ENCODE measurements at regions not wholly inside any gene's neighbourhood (a gene's known extent, or its start where the extent isn't known, plus 50 kb on each side); places are given as distances from the start of the nearest gene placed in this dataset.

- no peak for DNase-seq
- intact Hi-C loops (cut with DNase I), result no loop called here
- no peak for ATAC-seq
Observed at GRCh38 chr6:82823361-82823760, 242.3 kb downstream of the UBE3D start.

GRCh38 chr6:82832811-82833210 is 232.8 kb downstream of the UBE3D start:
- DNase-seq, result no peak
- no peak overlapping the region for H3K27ac ChIP-seq (ENCODE audit: low read length)
- 92% methylated on average over 3 of the region's 3 CpGs for WGBS
- no peaks in the 10 kb centered on the region for H3K27me3 ChIP-seq (ENCODE audit: control insufficient read depth, insufficient read depth)
- no peak overlapping the region for H3K4me3 ChIP-seq (ENCODE audit: low read length)
- intact Hi-C loops (cut with DNase I), result no loop called here
- no peak for ATAC-seq
- no peaks in the 10 kb centered on the region for H3K4me1 ChIP-seq (ENCODE audit: control insufficient read depth, insufficient read depth, low read length)
- no peaks in the 10 kb centered on the region for H3K9me3 ChIP-seq (ENCODE audit: control insufficient read depth, low read length)

More at GRCh38 chr6:82823361-82823760, 242.3 kb downstream of the UBE3D start:
- no peaks in the 10 kb centered on the region for H3K27me3 ChIP-seq (ENCODE audit: control insufficient read depth, insufficient read depth)
- H3K9me3 ChIP-seq (ENCODE audit: control insufficient read depth, low read length), result no peaks in the 10 kb centered on the region
- H3K27ac ChIP-seq (ENCODE audit: low read length), result no peak overlapping the region
- no peak overlapping the region for H3K4me3 ChIP-seq (ENCODE audit: low read length)
- H3K4me1 ChIP-seq (ENCODE audit: control insufficient read depth, insufficient read depth, low read length), result no peaks in the 10 kb centered on the region

- no peak overlapping the region for H3K4me3 ChIP-seq (ENCODE audit: low read length)
- ATAC-seq (no peak), DNase-seq (no peak)
- intact Hi-C loops (cut with DNase I), result no loop called here
- H3K27me3 ChIP-seq (ENCODE audit: control insufficient read depth, insufficient read depth), result no peaks in the 10 kb centered on the region
- no peaks in the 10 kb centered on the region for H3K9me3 ChIP-seq (ENCODE audit: control insufficient read depth, low read length)
- WGBS, result 68% methylated on average over 2 of the region's 2 CpGs
- no peaks in the 10 kb centered on the region for H3K4me1 ChIP-seq (ENCODE audit: control insufficient read depth, insufficient read depth, low read length)
- no peak overlapping the region for H3K27ac ChIP-seq (ENCODE audit: low read length)
Observed at GRCh38 chr6:82833481-82833880, 232.2 kb downstream of the UBE3D start.

GRCh38 chr6:82836022-82836575 is 229.5 kb downstream of the UBE3D start:
- WGBS, result 50% methylated on average over 12 of the region's 12 CpGs
- Histone ChIP-seq H3K27ac (ENCODE audit: low read length) (no peak overlapping the region), H3K4me1 (ENCODE audit: control insufficient read depth, insufficient read depth, low read length) (no peaks in the 10 kb centered on the region), H3K27me3 (ENCODE audit: control insufficient read depth, insufficient read depth) (no peaks in the 10 kb centered on the region), H3K4me3 (ENCODE audit: low read length) (no peak overlapping the region), H3K9me3 (ENCODE audit: control insufficient read depth, low read length) (no peaks in the 10 kb centered on the region)
- DNase-seq (peak in 1 of 3 donors; percentile 41), ATAC-seq (peak in 1 of 2 donors; percentile 89)
- intact Hi-C loops (cut with DNase I), result no loop called here

GRCh38 chr6:82840571-82840970 is 225.1 kb downstream of the UBE3D start:
- H3K4me3 ChIP-seq (ENCODE audit: low read length), result no peak overlapping the region
- no peak overlapping the region for H3K27ac ChIP-seq (ENCODE audit: low read length)
- no peak for DNase-seq
- ATAC-seq, result no peak
- WGBS, result 95% methylated on average over 1 of the region's 1 CpG
- H3K4me1 ChIP-seq (ENCODE audit: control insufficient read depth, insufficient read depth, low read length), result no peaks in the 10 kb centered on the region
- H3K27me3 ChIP-seq (ENCODE audit: control insufficient read depth, insufficient read depth), result no peaks in the 10 kb centered on the region
- no peaks in the 10 kb centered on the region for H3K9me3 ChIP-seq (ENCODE audit: control insufficient read depth, low read length)
- intact Hi-C loops (cut with DNase I), result no loop called here

GRCh38 chr6:82841309-82841708 is 224.3 kb downstream of the UBE3D start:
- intact Hi-C loops (cut with DNase I), result no loop called here
- no peak for ATAC-seq
- H3K27me3 ChIP-seq (ENCODE audit: control insufficient read depth, insufficient read depth), result no peaks in the 10 kb centered on the region
- no peak for DNase-seq
- no peak overlapping the region for H3K27ac ChIP-seq (ENCODE audit: low read length)
- H3K4me1 ChIP-seq (ENCODE audit: control insufficient read depth, insufficient read depth, low read length), result no peaks in the 10 kb centered on the region
- no peaks in the 10 kb centered on the region for H3K9me3 ChIP-seq (ENCODE audit: control insufficient read depth, low read length)
- H3K4me3 ChIP-seq (ENCODE audit: low read length), result no peak overlapping the region
- WGBS, result 90% methylated on average over 2 of the region's 2 CpGs
